Stimulated activated CD4-positive, alpha-beta T cell treated with anti-CD3 and anti-CD28 coated beads, Interleukin-12 subunit alpha, Interleukin-12 subunit beta, amount 100 ng/mL, for 48 hours (primary cell): ENCODE measurements at regions not wholly inside any gene's neighbourhood (a gene's known extent, or its start where the extent isn't known, plus 50 kb on each side); places are given as distances from the start of the nearest gene placed in this dataset.
A peak's percentile ranks its signal among the peaks of the same experiment; 100 is the strongest.
"Not testable (repeated sequence)": the region's sequence is repeated elsewhere in the genome, so short reads cannot be mapped to it uniquely, and the experiment has no call there.

Experiments
- DNase-seq, 3 donors: peaks; one replicate each; pipeline ENCODE4 v3.0.0-alpha.2; 2020; ENCODE audit warnings: low read depth in 2 of 3, low spot score in 1 of 3

DNA sequence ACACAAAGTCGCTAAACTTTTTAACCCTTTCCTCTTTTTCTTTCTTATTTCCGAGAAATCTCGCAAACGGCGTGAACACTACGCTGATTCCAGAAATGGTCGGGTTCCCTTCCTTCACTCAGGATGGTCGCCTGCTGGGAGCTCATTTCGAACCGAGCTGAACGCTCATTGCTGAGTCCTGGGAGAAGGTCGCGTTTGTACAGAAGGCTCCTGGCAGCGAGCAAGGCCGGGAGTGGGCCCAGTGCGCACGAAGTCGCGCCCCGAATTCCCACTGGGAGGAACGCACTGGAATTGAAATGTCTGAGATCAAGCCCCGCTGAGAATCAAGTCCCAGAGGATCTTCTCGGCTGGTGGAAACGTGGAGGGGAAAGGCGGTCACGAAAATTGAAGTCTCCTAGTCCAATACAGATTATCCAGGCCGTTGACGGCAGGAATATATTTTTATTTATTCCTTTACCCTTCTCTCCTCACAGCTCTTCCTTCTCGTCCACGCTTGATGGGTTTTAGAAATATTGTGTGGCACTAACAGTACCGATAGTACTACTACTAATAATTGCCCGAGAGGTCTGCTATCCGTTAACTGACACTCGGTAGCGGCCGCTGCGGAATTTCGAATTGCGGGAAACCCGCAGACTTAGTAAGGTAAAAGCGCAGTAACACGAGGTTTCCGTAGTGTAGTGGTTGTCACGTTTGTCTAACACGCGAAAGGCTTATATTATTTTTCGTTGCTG, 207.2 kb upstream of the ZNF184 start:
- no peak for DNase-seq

DNA sequence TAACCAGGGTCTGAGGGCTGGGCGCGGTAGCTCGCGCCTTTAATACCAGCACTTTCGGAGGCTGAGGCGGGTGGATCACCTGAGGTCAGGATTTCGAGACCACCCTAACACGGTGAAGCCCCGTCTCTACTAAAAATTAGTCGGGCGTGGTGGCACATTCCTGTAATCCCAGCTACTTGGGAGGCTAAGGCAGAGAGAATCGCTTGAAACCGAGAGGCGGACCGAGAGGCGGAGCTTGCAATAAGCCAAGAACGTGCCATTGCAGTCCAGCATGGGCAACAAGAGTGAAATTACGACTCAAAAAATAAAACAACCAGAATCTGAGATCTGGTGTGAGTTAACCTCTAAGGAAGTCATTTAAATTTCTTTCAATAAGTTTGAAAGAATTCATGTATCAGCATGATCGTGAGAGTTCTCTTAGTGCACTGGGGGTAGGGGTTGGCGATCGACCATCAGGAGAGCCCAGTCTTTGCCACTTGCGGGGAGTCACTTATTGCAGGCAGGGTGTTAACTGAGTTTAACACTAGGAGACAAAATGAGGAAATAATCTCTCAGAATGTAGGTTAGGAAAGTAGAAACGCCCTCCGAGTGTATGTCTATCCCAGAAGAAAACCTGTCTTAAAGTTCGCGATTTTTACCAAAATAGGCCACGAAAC, 206.5 kb upstream of the ZNF184 start:
- DNase-seq = no peak

DNA sequence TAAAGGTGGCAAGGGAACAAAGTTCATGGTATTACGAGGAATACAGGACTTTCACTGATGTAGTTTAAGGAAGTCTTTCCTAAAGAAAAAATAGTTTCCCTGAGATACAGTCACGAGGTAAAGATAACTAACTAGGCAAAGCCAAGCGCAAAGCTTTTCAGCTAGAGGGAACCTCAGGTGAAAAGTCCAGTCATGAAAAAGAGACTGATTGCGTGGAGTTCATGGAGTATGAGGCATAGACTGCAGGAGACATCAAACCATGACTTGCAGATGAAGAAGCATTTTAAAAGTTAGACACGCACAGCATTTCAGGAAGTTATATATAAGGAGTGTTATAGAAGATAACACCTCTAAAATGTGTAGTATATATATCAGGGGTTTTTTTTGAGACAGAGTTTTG, 205.6 kb upstream of the ZNF184 start:
- DNase-seq = no peak

DNA sequence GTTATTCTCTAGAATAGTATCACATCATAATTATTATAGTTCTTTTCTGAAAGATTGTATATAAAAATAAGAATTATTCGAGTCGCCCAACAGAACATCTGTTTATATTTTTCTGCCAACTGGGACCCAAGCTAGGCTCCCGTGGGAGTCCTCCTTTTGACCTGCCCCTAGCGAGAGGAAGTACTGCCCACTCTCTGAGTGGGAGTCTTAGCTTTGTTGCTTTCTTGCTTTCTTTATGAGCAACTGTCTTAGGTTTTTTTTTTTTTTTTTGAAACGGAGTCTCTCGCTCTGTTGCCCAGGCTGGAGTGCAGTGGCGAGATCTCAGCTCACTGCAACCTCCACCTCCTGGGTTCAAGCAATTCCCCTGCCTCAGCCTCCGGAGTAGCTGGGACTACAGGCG, 202.0 kb upstream of the ZNF184 start:
- DNase-seq = no peak

DNA sequence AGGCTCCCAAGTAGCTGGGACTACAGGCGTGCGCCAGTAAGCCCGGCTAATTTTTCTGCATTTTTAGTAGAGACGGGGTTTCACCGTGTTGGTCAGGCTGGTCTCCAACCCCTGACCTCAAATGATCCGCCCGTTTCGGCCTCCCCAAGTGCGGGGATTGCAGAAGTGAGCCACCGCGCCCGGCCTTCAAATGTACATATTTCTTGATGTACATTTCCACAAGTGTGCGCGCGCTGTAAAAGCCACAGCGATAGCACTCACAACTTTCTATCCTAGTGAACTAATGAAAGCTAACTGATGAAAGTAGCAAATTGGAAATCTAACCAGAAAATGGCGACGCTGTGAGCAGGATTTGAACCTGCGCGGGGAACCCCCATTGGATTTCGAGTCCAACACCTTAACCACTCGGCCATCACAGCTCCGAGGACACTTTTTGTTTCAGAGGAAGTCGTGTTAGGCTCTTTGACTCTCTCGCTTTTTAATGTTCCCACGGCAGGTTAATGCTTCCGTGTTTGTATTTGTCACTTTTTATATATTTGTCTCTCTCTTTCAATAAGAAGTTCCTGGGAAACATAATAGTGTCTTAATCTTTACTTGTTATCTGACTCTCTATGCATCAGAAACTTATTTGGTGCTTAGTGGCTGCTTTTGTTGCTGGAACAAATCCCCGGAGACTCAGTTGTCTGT, 199.4 kb upstream of the ZNF184 start:
- peak in 2 of 3 donors; percentile 34 to 44 for DNase-seq

DNA sequence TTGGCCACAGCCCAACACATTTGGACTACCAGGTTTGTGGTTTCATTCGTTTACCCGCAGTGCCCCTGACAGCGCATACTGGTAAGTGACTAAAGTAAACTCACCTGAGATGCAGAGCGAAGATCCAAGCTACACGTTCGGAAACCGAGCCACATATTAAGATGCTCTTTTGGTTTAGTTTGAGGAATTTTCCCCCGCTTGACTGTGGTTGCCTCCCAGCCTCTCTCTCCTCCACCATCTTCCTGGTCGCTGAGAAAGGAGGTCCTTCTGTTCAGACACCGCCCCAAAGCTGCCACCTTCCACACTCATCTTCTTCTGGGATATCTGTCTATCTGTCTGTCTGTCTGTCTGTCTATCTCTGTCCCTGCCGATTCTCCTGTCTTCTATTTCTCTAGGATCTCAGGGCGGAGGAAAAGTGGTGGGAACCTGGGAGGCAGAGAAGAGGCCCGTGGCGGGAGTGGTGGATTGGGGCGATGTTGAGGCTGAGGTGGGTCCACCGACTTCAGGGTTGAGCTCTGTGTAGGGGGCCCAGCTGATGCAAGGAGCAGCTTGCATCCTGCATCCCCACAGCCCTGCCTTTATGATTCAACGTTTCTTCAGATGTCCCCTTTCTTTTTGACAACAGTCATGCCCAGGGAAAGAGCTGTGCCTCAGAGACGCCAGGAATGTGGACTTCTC, 196.9 kb upstream of the ZNF184 start:
- DNase-seq = no peak

DNA sequence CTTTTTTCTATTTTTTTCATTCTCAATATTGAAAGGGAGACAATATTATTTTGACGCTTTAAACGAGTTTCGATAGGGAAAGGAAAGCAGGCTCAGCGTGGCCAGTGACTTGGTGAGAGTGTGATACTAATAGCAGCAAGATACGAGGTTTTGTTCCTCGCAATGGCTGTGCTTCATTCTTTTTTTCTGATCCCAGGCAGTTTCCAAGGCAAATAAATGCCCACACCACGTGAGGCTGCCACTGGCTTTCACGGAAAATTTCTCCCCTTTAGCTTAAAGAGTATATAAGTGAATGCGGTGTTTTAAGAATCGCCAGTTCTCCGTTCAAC, 196.4 kb upstream of the ZNF184 start:
- no peak for DNase-seq

DNA sequence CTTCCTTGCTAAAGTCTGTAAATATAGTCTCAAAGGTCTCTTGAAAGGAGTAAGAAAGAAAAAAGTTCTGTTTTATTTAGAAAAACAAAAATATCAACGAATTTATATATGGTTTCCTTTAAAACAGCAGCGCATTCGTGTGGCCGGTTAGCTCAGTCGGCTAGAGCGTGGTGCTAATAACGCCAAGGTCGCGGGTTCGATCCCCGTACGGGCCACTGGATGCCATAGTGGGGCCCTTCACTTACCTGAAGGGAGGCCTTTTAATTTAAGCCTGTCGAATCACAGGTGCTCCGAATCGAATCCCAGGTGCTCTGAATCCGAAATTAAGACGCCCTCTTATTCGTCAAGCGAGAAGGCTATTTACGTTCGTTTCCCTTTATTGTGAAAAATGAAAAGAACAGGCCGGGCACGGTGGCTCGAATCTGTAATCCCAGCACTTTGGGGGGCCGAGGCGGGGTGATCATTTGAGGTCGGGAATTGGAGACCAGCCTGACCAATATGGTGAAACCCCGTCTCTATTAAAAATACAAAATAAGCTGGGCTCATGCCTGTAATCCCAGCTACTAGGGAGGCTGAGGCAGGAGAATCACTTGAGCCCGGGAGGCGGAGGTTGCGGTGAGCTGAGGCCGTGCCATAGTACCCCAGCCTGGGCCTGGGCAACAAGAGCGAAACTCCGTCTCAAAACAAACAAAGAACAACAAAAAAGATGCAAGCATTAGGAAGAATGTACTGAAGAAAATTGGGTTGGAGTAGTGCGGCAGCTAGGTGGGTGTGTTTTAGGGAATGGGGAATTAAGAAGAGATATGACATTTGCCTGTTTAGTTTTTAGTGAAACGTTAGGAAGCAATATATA, 195.8 kb upstream of the ZNF184 start:
- DNase-seq = peak; percentile 69 to 77 (median 72)

DNA sequence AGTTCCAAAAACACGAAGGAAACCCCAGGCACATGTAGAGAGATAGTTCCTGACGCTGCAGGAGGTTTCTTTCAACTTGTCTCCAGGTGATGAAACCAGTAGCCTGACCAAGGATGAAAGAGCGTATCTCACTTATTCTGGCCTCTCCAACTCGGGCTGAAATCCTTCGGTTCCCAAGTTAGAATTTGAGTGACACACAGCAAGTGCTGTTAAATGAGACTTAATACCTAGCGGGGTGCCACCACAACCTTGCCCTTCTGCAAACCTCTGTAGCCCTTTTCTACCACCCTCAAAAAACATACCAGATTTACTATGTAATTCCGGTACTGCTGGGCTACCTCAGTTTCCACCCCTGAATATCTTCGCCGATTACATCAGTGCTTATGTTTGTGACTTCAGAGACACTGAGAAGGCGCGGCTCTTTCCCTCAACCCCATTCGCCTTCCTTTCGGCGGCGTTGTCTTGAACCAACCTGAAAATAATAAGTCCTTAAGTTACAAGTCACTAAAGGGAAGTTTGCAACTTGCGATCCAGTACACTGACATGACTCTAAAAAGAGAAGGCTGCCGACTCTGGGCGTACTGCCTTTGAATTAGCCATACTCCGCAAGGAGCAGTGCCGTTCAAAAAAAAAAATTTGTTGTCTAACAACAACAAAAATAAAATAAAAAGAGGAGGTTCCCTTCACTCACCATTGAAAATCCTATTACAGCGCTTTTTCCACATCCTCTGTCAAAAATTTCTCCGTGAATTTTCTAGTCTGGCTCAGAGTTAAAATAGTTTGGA, 194.9 kb upstream of the ZNF184 start:
- no peak for DNase-seq

DNA sequence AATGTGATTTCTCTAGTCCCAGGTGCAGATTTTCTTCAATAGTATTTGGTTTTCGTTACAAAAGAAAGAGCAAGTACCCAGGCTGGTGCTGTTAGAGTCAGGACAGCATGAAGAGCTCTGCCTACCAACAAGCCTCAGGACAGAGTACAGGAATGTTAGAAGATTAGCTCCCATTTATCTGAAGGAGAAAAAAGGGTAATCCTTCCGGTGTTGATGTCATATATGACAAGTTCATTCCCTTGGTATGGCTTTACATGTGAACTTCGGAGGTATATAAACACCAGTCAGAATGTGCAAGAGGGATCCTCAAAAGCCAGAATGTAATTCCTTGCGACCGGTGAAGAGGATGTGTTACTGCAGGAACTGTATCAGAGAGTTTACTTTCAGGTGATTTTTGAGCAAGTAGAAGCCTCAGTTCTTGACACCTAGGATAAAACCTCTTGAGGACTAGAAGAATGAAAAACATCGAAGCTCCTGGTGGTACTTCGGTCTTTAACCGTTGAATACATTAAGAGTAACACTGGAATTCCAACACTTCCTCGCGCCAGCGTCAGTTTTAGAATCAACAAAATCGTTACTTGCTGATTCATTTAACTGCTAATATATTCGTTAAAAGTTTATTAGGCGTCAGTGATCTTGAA, 194.2 kb upstream of the ZNF184 start:
- no peak for DNase-seq

DNA sequence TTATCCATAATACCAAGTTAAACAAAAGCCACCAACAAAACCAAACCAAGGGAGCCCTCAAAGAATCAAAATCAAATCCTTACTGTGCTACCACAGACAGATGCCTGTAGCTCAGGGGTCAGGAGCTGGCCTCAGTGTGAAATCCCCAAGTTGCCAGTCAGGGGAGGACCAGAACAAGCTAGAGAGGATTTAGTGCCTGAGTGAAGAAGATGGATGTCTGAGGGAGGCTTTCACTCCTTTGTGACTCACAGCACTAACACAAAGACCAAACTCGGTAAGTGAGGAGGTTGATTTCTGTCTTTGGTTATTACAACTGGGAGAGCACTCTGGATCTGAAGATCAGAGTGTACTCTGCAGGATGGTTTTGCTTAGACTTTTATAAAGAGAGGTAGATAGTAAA, 189.9 kb upstream of the ZNF184 start:
- DNase-seq = no peak

DNA sequence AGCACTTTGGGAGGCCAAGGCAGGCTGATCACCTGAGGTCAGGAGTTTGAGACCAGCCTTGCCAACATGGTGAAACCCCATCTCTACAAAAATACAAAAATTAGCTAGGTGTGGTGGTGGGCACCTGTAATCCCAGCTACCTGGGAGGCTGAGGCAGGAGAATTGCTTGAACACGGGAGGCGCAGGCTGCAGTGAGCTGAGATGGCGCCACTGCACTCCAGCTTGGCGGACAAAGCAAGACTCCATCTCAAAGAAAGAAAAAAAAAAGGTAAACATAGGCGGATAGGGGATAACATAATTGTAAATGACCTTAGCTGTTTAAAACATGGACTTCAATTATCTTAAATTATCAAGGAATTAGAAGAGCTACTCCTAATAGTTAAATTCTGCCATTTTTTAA, 189.3 kb upstream of the ZNF184 start:
- DNase-seq = not testable (repeated sequence)

DNA sequence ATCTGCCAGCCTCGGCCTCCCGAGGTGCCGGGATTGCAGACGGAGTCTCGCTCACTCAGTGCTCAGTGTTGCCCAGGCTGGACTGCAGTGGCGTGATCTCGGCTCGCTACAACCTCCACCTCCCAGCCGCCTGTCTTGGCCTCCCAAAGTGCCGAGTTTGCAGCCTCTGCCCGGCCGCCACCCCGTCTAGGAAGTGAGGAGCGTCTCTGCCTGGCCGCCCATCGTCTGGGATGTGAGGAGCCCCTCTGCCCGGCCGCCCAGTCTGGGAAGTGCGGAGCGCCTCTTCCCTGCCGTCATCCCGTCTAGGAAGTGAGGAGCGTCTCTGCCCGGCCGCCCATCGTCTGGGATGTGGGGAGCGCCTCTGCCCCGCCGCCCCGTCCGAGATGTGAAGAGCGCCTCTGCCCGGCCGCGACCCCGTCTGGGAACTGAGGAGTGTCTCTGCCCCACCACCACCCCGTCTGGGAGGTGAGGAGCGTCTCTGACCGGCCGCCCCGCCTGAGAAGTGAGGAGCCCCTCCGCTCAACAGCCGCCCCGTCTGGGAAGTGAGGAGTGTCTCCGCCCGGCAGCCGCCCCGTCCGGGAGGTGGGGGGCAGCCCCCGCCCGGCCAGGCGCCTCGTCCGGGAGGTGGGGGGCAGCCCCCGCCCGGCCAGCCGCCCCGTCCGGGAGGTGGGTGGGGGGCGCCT, 180.4 kb upstream of the ZNF184 start:
- DNase-seq = not testable (repeated sequence)

DNA sequence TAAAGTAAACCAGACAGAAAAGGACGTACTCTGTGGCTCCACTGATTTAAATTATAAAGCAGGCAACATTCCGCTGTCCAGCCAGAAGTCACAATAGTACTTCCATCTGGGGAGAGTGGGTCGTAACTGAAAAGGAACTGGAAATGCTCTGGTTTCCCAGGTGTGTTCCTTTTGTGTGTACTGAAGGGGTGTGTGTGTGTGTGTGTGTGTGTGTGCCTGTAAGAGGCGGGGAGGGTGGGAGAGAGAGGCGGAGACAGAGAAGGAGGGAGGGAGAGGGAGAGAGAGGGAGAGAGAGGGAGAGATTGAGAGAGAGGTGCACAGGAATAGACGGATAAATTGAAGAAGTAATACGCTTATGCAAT, 178.4 kb upstream of the ZNF184 start:
- DNase-seq = no peak

DNA sequence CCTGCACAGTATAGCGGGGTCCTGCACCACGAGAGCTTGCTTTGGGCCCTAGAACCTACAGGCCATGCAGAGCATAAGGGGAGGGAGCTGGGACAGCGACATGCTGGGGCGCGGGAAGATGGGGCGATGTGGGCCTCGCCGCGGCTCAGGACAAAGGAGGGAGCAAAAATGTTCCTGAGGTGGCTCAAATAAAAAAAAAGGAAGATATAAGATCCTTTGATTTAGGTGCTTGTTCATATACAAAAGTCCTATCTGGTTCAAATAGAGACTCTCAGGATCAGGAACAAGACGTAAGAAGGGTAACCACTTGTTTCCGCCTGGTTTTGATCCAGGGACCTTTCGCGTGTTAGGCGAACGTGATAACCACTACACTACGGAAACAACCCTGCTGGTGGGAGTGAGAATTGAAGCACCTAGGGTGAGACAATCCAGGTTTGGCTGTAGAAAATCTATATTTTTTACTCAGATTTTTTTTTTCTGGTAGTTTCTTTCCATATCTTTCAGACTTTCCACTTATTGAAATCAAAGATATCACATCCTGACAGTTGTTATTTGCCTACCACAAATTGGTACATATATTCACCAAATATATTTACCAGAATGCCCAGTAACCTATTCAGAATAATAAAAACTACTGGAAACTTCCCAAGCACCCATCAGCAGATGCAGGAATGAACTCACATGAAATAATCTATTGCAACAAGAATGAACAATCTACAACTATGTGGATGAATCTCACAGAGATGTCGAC, 177.9 kb upstream of the ZNF184 start:
- peak; percentile 53 to 64 (median 61) for DNase-seq

DNA sequence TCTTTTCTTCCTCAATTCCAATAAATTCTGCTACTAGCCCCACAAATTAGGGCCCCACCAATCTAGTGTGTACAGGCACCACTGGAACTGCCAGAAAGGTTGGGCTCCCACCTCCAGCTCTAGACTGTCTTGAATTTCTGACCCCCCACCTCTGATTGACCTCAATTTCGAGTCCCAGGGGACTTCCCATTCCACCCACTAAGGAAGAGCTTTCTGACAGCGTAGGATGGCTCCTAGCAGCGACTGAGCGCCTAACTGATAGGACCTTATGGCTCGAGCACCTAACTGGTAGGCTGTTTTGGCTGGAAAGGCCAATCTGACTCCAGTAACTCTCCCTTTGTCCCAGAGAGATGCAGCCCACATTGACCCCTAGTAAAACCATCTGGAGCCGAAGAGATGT, 171.6 kb upstream of the ZNF184 start:
- no peak for DNase-seq

DNA sequence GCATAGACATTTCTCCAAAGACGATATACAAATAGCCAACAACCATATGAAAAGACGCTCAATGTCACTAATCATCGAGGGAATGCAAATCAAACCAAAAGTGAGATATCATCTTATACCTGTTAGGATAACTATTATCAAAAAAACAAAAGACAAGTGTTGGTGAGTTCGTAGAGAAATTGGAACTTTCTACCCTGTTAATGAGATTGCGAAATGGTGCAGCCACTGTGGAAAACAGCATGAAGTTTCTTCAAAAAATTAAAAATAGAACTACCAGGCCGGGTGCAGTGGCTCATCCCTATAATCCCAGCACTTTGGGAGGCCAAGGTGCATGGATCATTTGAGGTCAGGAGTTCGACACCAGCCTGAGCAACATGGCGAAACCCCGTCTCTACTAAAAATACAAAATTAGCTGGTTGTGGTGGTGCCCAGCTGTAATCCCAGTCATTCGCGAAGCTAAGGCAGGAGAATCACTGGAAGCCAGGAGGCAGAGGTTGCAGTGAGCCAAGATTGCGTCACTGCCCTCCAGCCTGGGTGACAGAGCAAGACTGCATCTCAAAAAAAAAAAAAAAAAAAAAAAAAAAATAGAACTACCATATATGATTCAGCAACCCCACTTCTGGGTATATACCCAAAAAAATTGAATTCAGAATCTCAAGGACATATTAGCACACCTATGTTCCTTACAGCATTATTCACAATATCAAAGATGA, 170.0 kb upstream of the ZNF184 start:
- no peak for DNase-seq

DNA sequence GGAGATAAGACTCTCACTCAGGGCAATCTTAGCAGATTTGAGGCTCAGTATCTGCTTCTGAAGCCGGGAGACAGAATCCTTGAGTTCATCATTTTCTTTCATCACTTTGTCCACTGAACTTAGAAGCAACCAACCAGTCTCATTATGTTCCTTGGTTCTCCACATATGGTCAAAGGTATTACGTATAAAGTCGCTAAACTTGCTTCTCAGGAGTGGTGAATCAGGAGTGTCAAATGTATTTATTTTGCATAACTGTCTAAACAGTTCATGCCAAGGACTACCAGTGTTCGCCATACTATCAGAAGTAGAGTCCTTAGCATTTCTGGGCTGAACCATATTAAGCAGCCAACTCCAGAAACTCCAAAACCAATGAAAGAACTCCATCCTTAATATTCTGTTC, 163.0 kb upstream of the ZNF184 start:
- not testable (repeated sequence) for DNase-seq
